H1 (cell line): ENCODE measurements at regions not wholly inside any gene's neighbourhood (a gene's known extent, or its start where the extent isn't known, plus 50 kb on each side); places are given as distances from the start of the nearest gene placed in this dataset.
"Not testable (repeated sequence)": the region's sequence is repeated elsewhere in the genome, so short reads cannot be mapped to it uniquely, and the experiment has no call there.

Experiments
- CREB1 ChIP-seq: IDR thresholded peaks from 2 replicates; pipeline ENCODE4 v1.6.1; 2012; ENCODE audit warnings: inconsistent platforms
- MAFK ChIP-seq: IDR thresholded peaks from 2 replicates; pipeline ENCODE4 v1.6.1; 2012; ENCODE audit warnings: low read depth, mild to moderate bottlenecking, improper control_type of control experiment, low read length
- POLR2A ChIP-seq, 2 experiments: IDR thresholded peaks; 1 replicate in 1 of 2; 2 replicates in 1 of 2; pipeline ENCODE4 v1.6.1; 2011; ENCODE audit warnings: low read depth in 2 of 2, low read length in 2 of 2, mild to moderate bottlenecking in 2 of 2; ENCODE audit errors: control extremely low read depth in 1 of 2
- SIN3A ChIP-seq, 2 experiments: IDR thresholded peaks in 1 of 2; conservative IDR thresholded peaks in 1 of 2; 2 replicates each; pipeline ENCODE4 v1.6.1; 2011 to 2012; ENCODE audit warnings: low read length in 2 of 2, improper control_type of control experiment in 1 of 2, low read depth in 1 of 2, mild to moderate bottlenecking in 1 of 2
- SIRT6 ChIP-seq: IDR thresholded peaks from one replicate; pipeline ENCODE4 v1.7.1; 2012; ENCODE audit warnings: low read length, inconsistent platforms
- TAF1 ChIP-seq: IDR thresholded peaks from 2 replicates; pipeline ENCODE4 v1.6.1; 2011; ENCODE audit warnings: mild to moderate bottlenecking, low read depth, low read length
- ZNF274 ChIP-seq: IDR thresholded peaks from 2 replicates; pipeline ENCODE4 v1.7.0; 2012; ENCODE audit warnings: low read length, borderline replicate concordance; ENCODE audit errors: extremely low read depth
- TF ChIP-seq, protein P1 (sequence below): IDR thresholded peaks from 2 replicates; pipeline ENCODE4 v1.6.1; 2012; ENCODE audit warnings: inconsistent platforms
- TF ChIP-seq, protein P2 (sequence below), 3 experiments: IDR thresholded peaks; 1 replicate in 2 of 3; 2 replicates in 1 of 3; pipeline versions ENCODE4 v1.5.1 to v1.6.1; 2011; ENCODE audit warnings: low read length in 3 of 3, mild to moderate bottlenecking in 3 of 3, inconsistent platforms in 2 of 3, low read depth in 1 of 3, moderate library complexity in 1 of 3; ENCODE audit not compliant: insufficient read depth in 1 of 3; ENCODE audit errors: control extremely low read depth in 1 of 3

DNA sequence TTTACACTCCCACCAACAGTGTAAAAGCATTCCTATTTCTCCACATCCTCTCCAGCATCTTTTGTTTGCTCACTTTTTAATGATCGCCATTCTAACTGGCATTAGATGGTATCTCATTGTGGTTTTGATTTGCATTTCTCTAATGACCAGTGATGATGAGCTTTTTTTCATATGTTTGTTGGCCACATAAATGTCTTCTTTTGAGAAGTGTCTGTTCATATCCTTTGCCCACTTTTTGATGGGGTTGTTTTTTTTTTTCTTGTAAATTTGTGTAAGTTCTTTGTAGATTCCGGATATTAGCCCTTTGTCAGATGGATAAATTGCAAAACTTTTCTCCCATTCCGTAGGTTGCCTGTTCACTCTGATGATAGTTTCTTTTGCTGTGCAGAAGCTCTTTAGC, 64.6 kb downstream of the ADCYAP1 start:
- not testable (repeated sequence) for TF ChIP-seq SIN3A (conservative IDR thresholded peaks at IDR 0.05 in 1 of 2, IDR thresholded peaks at IDR 0.05 in 1 of 2; ENCODE audit: low read depth in 1 of 2, low read length in 2 of 2); CREB1; TAF1; ZNF274; SIRT6; POLR2A (IDR thresholded peaks at IDR 0.05; ENCODE audit: control extremely low read depth in 1 of 2, low read depth in 2 of 2, low read length in 2 of 2); MAFK
- TF ChIP-seq, protein P1, sequence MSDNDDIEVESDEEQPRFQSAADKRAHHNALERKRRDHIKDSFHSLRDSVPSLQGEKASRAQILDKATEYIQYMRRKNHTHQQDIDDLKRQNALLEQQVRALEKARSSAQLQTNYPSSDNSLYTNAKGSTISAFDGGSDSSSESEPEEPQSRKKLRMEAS, result not testable (repeated sequence)
- TF ChIP-seq, protein P2, sequence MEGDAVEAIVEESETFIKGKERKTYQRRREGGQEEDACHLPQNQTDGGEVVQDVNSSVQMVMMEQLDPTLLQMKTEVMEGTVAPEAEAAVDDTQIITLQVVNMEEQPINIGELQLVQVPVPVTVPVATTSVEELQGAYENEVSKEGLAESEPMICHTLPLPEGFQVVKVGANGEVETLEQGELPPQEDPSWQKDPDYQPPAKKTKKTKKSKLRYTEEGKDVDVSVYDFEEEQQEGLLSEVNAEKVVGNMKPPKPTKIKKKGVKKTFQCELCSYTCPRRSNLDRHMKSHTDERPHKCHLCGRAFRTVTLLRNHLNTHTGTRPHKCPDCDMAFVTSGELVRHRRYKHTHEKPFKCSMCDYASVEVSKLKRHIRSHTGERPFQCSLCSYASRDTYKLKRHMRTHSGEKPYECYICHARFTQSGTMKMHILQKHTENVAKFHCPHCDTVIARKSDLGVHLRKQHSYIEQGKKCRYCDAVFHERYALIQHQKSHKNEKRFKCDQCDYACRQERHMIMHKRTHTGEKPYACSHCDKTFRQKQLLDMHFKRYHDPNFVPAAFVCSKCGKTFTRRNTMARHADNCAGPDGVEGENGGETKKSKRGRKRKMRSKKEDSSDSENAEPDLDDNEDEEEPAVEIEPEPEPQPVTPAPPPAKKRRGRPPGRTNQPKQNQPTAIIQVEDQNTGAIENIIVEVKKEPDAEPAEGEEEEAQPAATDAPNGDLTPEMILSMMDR (IDR thresholded peaks at IDR 0.05; ENCODE audit: control extremely low read depth in 1 of 3, insufficient read depth in 1 of 3, low read depth in 1 of 3, low read length in 3 of 3), result not testable (repeated sequence)
